Islet precursor cell (in vitro differentiated cells): ENCODE measurements at regions not wholly inside any gene's neighbourhood (a gene's known extent, or its start where the extent isn't known, plus 50 kb on each side); places are given as distances from the start of the nearest gene placed in this dataset.

ENCODE experiments used
- DNase-seq: peaks from one replicate; pipeline ENCODE4 v3.0.0-alpha.2; 2018

GRCh38 chr18:65403534-65403933 is 347.3 kb upstream of the CDH7 start:
- DNase-seq = no peak

- no peak for DNase-seq
These were observed 351.7 kb upstream of the CDH7 start for GRCh38 chr18:65399091-65399490.

GRCh38 chr18:65398347-65399075 is 352.3 kb upstream of the CDH7 start:
- DNase-seq = no peak

GRCh38 chr18:65380986-65381385 is 369.8 kb upstream of the CDH7 start:
- DNase-seq = no peak

GRCh38 chr18:65380571-65380970 is 370.2 kb upstream of the CDH7 start:
- no peak for DNase-seq

- no peak for DNase-seq
These were observed 377.9 kb upstream of the CDH7 start for GRCh38 chr18:65372904-65373303.

GRCh38 chr18:65365245-65365980 is 385.4 kb upstream of the CDH7 start:
- no peak for DNase-seq

- peak; percentile 90 for DNase-seq
These were observed 386.7 kb upstream of the CDH7 start for GRCh38 chr18:65363911-65364632.

- DNase-seq = no peak
These were observed 387.8 kb upstream of the CDH7 start for GRCh38 chr18:65363011-65363410.

GRCh38 chr18:65359479-65359878 is 391.3 kb upstream of the CDH7 start:
- no peak for DNase-seq

- no peak for DNase-seq
These were observed 392.5 kb upstream of the CDH7 start for GRCh38 chr18:65358306-65358705.

GRCh38 chr18:65352186-65352585 is 398.6 kb upstream of the CDH7 start:
- no peak for DNase-seq

GRCh38 chr18:65349635-65350034 is 401.2 kb upstream of the CDH7 start:
- DNase-seq = no peak

GRCh38 chr18:65347446-65347845 is 403.4 kb upstream of the CDH7 start:
- no peak for DNase-seq

GRCh38 chr18:65346086-65346485 is 404.7 kb upstream of the CDH7 start:
- no peak for DNase-seq

GRCh38 chr18:65343571-65343970 is 407.2 kb upstream of the CDH7 start:
- DNase-seq = no peak

GRCh38 chr18:65336411-65336810 is 414.4 kb upstream of the CDH7 start:
- no peak for DNase-seq

GRCh38 chr18:65329010-65329409 is 421.8 kb upstream of the CDH7 start:
- no peak for DNase-seq

- DNase-seq = no peak
These were observed 424.0 kb upstream of the CDH7 start for GRCh38 chr18:65326805-65327204.

GRCh38 chr18:65322895-65323294 is 427.9 kb upstream of the CDH7 start:
- no peak for DNase-seq

GRCh38 chr18:65298422-65298821 is 452.4 kb upstream of the CDH7 start:
- no peak for DNase-seq

GRCh38 chr18:65288908-65289307 is 461.9 kb upstream of the CDH7 start:
- no peak for DNase-seq

- DNase-seq = no peak
These were observed 463.2 kb upstream of the CDH7 start for GRCh38 chr18:65287652-65288051.

- no peak for DNase-seq
These were observed 468.7 kb upstream of the CDH7 start for GRCh38 chr18:65282096-65282495.
